ENCODE measurements at regions not wholly inside any gene's neighbourhood (a gene's known extent, or its start where the extent isn't known, plus 50 kb on each side); places are given as distances from the start of the nearest gene placed in this dataset.

- Histone ChIP-seq H4K5ac (ENCODE audit: insufficient read length, low read depth, low read length) (no peak overlapping the region), H2AFZ (ENCODE audit: low read length) (no peak overlapping the region), H3K9me3 (ENCODE audit: control insufficient read depth, low read depth, low read length) (no peaks in the 10 kb centered on the region), H3K79me1 (ENCODE audit: insufficient read depth, low read depth, low read length, poor library complexity, severe bottlenecking) (no peaks in the 10 kb centered on the region), H2BK15ac (ENCODE audit: low read depth, low read length) (no peak overlapping the region), H3K18ac (ENCODE audit: insufficient read length, low read depth, low read length) (no peak overlapping the region), H3K9ac (ENCODE audit: extremely low read depth, insufficient read length, low read length) (no peak overlapping the region), H2BK120ac (ENCODE audit: low read depth, low read length, poor library complexity, severe bottlenecking) (no peak overlapping the region), H3K4ac (ENCODE audit: low read depth, low read length) (no peak overlapping the region), H4K8ac (replicated peaks; ENCODE audit: insufficient read length, low read depth, low read length) (no peak overlapping the region), H3K56ac (ENCODE audit: insufficient read length, low read depth, low read length) (no peak overlapping the region), H3K27ac (ENCODE audit: insufficient read length, low read depth, low read length) (no peak overlapping the region), H3T11ph (ENCODE audit: low read length) (no peak overlapping the region), H2BK5ac (ENCODE audit: insufficient read length, low read length) (no peak overlapping the region), H3K14ac (ENCODE audit: insufficient read depth, low read length) (no peak overlapping the region; the same call in 1 of the 2 replicates), H3K4me2 (ENCODE audit: insufficient read depth, insufficient read length, low read length) (no peak overlapping the region), H2AK5ac (ENCODE audit: insufficient read length, low read length) (no peak overlapping the region), H4K91ac (ENCODE audit: insufficient read length, low read depth, low read length) (no peak overlapping the region), H2BK12ac (ENCODE audit: insufficient read length, low read depth, low read length) (no peak overlapping the region), H4K20me1 (ENCODE audit: control insufficient read depth, insufficient read depth, insufficient read length) (no peaks in the 10 kb centered on the region), H3K79me2 (ENCODE audit: insufficient read depth, low read length) (no peaks in the 10 kb centered on the region), H3K27me3 (ENCODE audit: insufficient read depth, low read length) (no peaks in the 10 kb centered on the region), H2BK20ac (ENCODE audit: low read depth, low read length, poor library complexity, severe bottlenecking) (no peak overlapping the region), H3K4me1 (ENCODE audit: insufficient read depth, low read length) (no peaks in the 10 kb centered on the region), H3K23ac (ENCODE audit: insufficient read length, low read depth, low read length) (no peak overlapping the region), H3K23me2 (ENCODE audit: insufficient read length, low read depth, low read length, poor library complexity, severe bottlenecking) (no peaks in the 10 kb centered on the region)
- no peak overlapping the region; a peak in 1 of 7 replicates for H3K27ac Mint-ChIP-seq
- TF ChIP-seq CTCF (conservative IDR thresholded peaks at IDR 0.05), result no peak
- H3K27me3 Mint-ChIP-seq (ENCODE audit: low read depth), result peaks cover 10% of the 10 kb centered on the region
- no peak for DNase-seq
- H3K4me3 Mint-ChIP-seq, result no peak overlapping the region
- WGBS (ENCODE audit: extremely low coverage, insufficient read length, low lambda C conversion rate), result no CpG with 5 or more reads among the region's 24 CpGs
- H3K36me3 Mint-ChIP-seq (ENCODE audit: insufficient read depth in 1 of 3, low read depth in 3 of 3), result no peaks in the 10 kb centered on the region
- H3K9me3 Mint-ChIP-seq, result peaks cover 3% of the 10 kb centered on the region in 2 experiments; a peak in 2 of 5 replicates
- H3K4me1 Mint-ChIP-seq, result peaks cover 18 to 19% of the 10 kb centered on the region in 2 experiments
Observed at GRCh38 chr7:431041-431440, 88.6 kb downstream of the PDGFA start.
